ENCODE measurements at regions not wholly inside any gene's neighbourhood (a gene's known extent, or its start where the extent isn't known, plus 50 kb on each side); places are given as distances from the start of the nearest gene placed in this dataset.

- no peak for TF ChIP-seq POLR2A (IDR thresholded peaks at IDR 0.05)
- TF ChIP-seq EP300 (IDR thresholded peaks at IDR 0.05), result no peak
- TF ChIP-seq CTCF (IDR thresholded peaks at IDR 0.05), result no peak
Observed at GRCh38 chr2:103355287-103355686, 593.5 kb downstream of the TMEM182 start.
